ENCODE measurements at regions not wholly inside any gene's neighbourhood (a gene's known extent, or its start where the extent isn't known, plus 50 kb on each side); places are given as distances from the start of the nearest gene placed in this dataset.
A peak's percentile ranks its signal among the peaks of the same experiment; 100 is the strongest.

DNA sequence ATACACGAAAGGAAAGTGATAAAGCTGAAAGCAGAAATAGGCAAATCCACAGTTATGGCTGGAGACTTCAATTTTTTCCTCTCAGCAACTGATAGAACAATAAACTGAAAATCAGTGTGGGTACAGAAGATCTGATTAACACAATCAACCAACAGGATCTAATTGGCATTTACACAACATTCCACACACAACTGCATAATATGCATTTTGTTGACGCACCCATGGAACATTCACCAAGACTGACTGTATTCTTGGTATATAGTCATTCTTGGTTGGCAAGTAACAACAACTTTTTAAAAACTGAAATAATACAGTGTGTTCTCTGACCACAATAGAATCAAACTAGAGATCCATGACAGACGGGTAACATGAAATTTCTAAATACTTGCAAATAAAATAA lies 218.7 kb upstream of the S1PR3 start:
- Histone ChIP-seq H3K27me3 (replicated peaks in 2 of 5; ENCODE audit: control insufficient read depth in 4 of 5, insufficient read depth in 5 of 5, low read length in 4 of 5) (peaks cover 0 to 12% (median 2%) of the 10 kb centered on the region in 5 experiments), H3K27ac (ENCODE audit: insufficient read depth in 1 of 2, low read depth in 1 of 2, low read length in 2 of 2, poor library complexity in 1 of 2, severe bottlenecking in 2 of 2) (no peak overlapping the region), H3K4me3 (ENCODE audit: control insufficient read depth in 1 of 7, extremely low read depth in 1 of 7, insufficient read depth in 4 of 7, low read depth in 2 of 7, low read length in 6 of 7) (no peak overlapping the region), H3K4me1 (ENCODE audit: control extremely low read depth in 1 of 4, control insufficient read depth in 4 of 4, insufficient read depth in 4 of 4, low read length in 3 of 4) (peaks cover 2 to 24% (median 8%) of the 10 kb centered on the region in 4 experiments), H3K36me3 (ENCODE audit: control insufficient read depth in 4 of 4, insufficient read depth in 4 of 4, low read length in 3 of 4) (no peaks in the 10 kb centered on the region), H3K9me3 (ENCODE audit: control extremely low read depth in 1 of 5, control insufficient read depth in 4 of 5, insufficient read depth in 2 of 5, low read depth in 1 of 5, low read length in 4 of 5) (peaks cover 0 to 2% (median 0%) of the 10 kb centered on the region in 5 experiments)
- 100% methylated on average over 1 of the region's 3 CpGs for WGBS (ENCODE audit: insufficient coverage)
- no peak for DNase-seq
- POLR2A ChIA-PET, result no interaction called here
- CTCF ChIA-PET, result interaction anchor here (1.2 kb wide), 1 partner anchor 11 kb away, joined by 3 read pairs; no protein-coding TSS in a partner anchor

GRCh38 chr9:88773126-88773525 lies 218.1 kb upstream of the S1PR3 start:
- no CpG with 5 or more reads among the region's 5 CpGs for WGBS (ENCODE audit: insufficient coverage)
- POLR2A ChIA-PET, result no interaction called here
- H3K27ac ChIP-seq (ENCODE audit: insufficient read depth in 1 of 2, low read depth in 1 of 2, low read length in 2 of 2, poor library complexity in 1 of 2, severe bottlenecking in 2 of 2), result no peak overlapping the region
- DNase-seq, result no peak
- H3K4me3 ChIP-seq (ENCODE audit: control insufficient read depth in 1 of 7, extremely low read depth in 1 of 7, insufficient read depth in 4 of 7, low read depth in 2 of 7, low read length in 6 of 7), result no peak overlapping the region
- no peaks in the 10 kb centered on the region for H3K36me3 ChIP-seq (ENCODE audit: control insufficient read depth in 4 of 4, insufficient read depth in 4 of 4, low read length in 3 of 4)
- peaks cover 0 to under 1% (median 0%) of the 10 kb centered on the region in 5 experiments for H3K9me3 ChIP-seq (ENCODE audit: control extremely low read depth in 1 of 5, control insufficient read depth in 4 of 5, insufficient read depth in 2 of 5, low read depth in 1 of 5, low read length in 4 of 5)
- H3K27me3 ChIP-seq (replicated peaks in 2 of 5; ENCODE audit: control insufficient read depth in 4 of 5, insufficient read depth in 5 of 5, low read length in 4 of 5), result peaks cover 0 to 12% (median 2%) of the 10 kb centered on the region in 5 experiments
- H3K4me1 ChIP-seq (ENCODE audit: control extremely low read depth in 1 of 4, control insufficient read depth in 4 of 4, insufficient read depth in 4 of 4, low read length in 3 of 4), result peaks cover 7 to 29% (median 13%) of the 10 kb centered on the region in 4 experiments
- CTCF ChIA-PET, result no interaction called here

DNA sequence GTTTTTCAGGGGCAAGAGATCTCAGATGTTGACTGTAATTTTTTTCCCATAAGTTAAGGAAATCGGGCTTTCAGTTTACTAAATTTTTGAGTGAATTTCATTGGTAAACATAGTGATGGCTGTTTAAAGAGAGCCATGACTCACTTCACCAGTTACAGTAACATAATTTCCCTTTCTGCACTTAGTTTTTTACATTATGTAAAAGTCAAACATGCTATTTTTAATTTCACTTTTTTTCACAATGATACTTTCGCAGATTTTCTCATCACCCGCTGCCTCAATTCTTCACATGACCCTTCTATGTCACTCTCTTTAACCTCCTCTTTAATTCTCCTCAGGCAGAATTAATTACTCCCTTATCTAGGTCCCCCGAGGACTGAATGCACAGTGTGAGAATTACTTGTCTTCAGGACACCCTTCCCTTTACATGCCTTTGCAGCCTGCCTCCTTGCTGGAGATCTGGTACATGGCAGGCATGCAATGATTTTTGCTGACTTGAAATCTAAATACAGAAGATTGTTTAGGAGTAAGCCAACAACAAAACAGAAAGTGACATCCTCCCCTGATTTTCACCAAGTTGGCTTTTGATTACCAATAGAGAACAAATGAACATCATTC lies 217.5 kb upstream of the S1PR3 start:
- peaks cover 7 to 34% (median 17%) of the 10 kb centered on the region in 4 experiments for H3K4me1 ChIP-seq (ENCODE audit: control extremely low read depth in 1 of 4, control insufficient read depth in 4 of 4, insufficient read depth in 4 of 4, low read length in 3 of 4)
- no peak overlapping the region for H3K4me3 ChIP-seq (ENCODE audit: control insufficient read depth in 1 of 7, extremely low read depth in 1 of 7, insufficient read depth in 4 of 7, low read depth in 2 of 7, low read length in 6 of 7)
- peaks cover 0 to 12% (median 2%) of the 10 kb centered on the region in 5 experiments for H3K27me3 ChIP-seq (replicated peaks in 2 of 5; ENCODE audit: control insufficient read depth in 4 of 5, insufficient read depth in 5 of 5, low read length in 4 of 5)
- WGBS (ENCODE audit: insufficient coverage), result 94% methylated on average over 2 of the region's 4 CpGs
- no peaks in the 10 kb centered on the region for H3K36me3 ChIP-seq (ENCODE audit: control insufficient read depth in 4 of 4, insufficient read depth in 4 of 4, low read length in 3 of 4)
- no peak overlapping the region for H3K27ac ChIP-seq (ENCODE audit: insufficient read depth in 1 of 2, low read depth in 1 of 2, low read length in 2 of 2, poor library complexity in 1 of 2, severe bottlenecking in 2 of 2)
- H3K9me3 ChIP-seq (ENCODE audit: control extremely low read depth in 1 of 5, control insufficient read depth in 4 of 5, insufficient read depth in 2 of 5, low read depth in 1 of 5, low read length in 4 of 5), result no peaks in the 10 kb centered on the region
- CTCF ChIA-PET, result no interaction called here
- POLR2A ChIA-PET, result no interaction called here
- DNase-seq, result no peak

DNA sequence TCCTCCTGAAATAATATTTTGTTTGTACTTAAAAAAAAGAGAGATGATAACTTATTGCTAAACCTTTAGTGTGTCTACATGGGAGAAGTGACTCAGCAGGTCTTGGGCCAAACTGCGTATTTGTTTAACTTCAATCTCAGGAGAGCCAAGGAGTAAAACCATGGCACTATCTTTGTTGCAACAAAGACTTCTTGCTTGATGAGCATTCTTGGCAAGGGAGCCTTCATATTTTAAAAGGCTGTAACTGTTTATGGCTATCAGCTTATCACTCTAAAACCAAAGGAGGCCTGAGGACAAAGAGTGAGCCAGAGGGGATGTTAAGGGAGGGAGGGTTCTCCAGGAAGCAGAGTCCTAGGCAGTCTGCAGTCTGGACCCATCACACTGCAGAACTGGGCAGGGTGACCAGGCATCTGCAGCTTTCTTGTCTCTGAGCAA lies 216.2 kb upstream of the S1PR3 start:
- CTCF ChIA-PET, result no interaction called here
- peak in 1 of 3 donors; percentile 25 for DNase-seq
- H3K4me3 ChIP-seq (ENCODE audit: control insufficient read depth in 1 of 7, extremely low read depth in 1 of 7, insufficient read depth in 4 of 7, low read depth in 2 of 7, low read length in 6 of 7), result no peak overlapping the region
- peaks cover 7 to 34% (median 17%) of the 10 kb centered on the region in 4 experiments for H3K4me1 ChIP-seq (ENCODE audit: control extremely low read depth in 1 of 4, control insufficient read depth in 4 of 4, insufficient read depth in 4 of 4, low read length in 3 of 4)
- 67% methylated on average over 1 of the region's 1 CpG for WGBS (ENCODE audit: insufficient coverage)
- H3K36me3 ChIP-seq (ENCODE audit: control insufficient read depth in 4 of 4, insufficient read depth in 4 of 4, low read length in 3 of 4), result no peaks in the 10 kb centered on the region
- H3K27me3 ChIP-seq (replicated peaks in 2 of 5; ENCODE audit: control insufficient read depth in 4 of 5, insufficient read depth in 5 of 5, low read length in 4 of 5), result peaks cover 0 to 12% (median 2%) of the 10 kb centered on the region in 5 experiments
- no peak overlapping the region for H3K27ac ChIP-seq (ENCODE audit: insufficient read depth in 1 of 2, low read depth in 1 of 2, low read length in 2 of 2, poor library complexity in 1 of 2, severe bottlenecking in 2 of 2)
- H3K9me3 ChIP-seq (ENCODE audit: control extremely low read depth in 1 of 5, control insufficient read depth in 4 of 5, insufficient read depth in 2 of 5, low read depth in 1 of 5, low read length in 4 of 5), result no peaks in the 10 kb centered on the region
- POLR2A ChIA-PET, result no interaction called here

DNA sequence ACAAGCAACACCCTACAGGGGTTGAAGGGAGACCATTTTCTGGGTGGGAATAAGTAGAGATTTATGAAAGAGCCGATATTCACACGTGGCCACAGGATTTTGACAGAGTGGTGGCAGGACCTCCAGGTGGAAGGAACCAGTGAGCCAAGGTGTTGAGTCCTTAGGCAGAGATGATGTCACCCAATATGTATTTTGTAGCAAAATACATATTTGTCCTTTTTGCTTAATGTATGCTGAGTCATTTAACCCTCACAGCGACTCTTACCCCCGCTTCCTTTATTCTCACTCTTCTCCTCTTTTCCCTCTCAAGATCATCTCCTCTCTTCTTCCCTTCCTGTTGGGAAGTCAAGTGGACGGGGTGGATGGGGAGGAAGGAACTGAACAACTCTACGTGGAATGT lies 215.7 kb upstream of the S1PR3 start:
- Histone ChIP-seq H3K4me1 (ENCODE audit: control extremely low read depth in 1 of 4, control insufficient read depth in 4 of 4, insufficient read depth in 4 of 4, low read length in 3 of 4) (peaks cover 7 to 34% (median 17%) of the 10 kb centered on the region in 4 experiments), H3K36me3 (ENCODE audit: control insufficient read depth in 4 of 4, insufficient read depth in 4 of 4, low read length in 3 of 4) (no peaks in the 10 kb centered on the region), H3K27ac (ENCODE audit: insufficient read depth in 1 of 2, low read depth in 1 of 2, low read length in 2 of 2, poor library complexity in 1 of 2, severe bottlenecking in 2 of 2) (no peak overlapping the region), H3K9me3 (ENCODE audit: control extremely low read depth in 1 of 5, control insufficient read depth in 4 of 5, insufficient read depth in 2 of 5, low read depth in 1 of 5, low read length in 4 of 5) (no peaks in the 10 kb centered on the region), H3K4me3 (ENCODE audit: control insufficient read depth in 1 of 7, extremely low read depth in 1 of 7, insufficient read depth in 4 of 7, low read depth in 2 of 7, low read length in 6 of 7) (no peak overlapping the region), H3K27me3 (replicated peaks in 2 of 5; ENCODE audit: control insufficient read depth in 4 of 5, insufficient read depth in 5 of 5, low read length in 4 of 5) (peaks cover 0 to 12% (median 2%) of the 10 kb centered on the region in 5 experiments)
- DNase-seq, result no peak
- CTCF ChIA-PET, result no interaction called here
- POLR2A ChIA-PET, result no interaction called here
- 96% methylated on average over 4 of the region's 6 CpGs for WGBS (ENCODE audit: insufficient coverage)

- POLR2A ChIA-PET, result no interaction called here
Measured at GRCh38 chr9:88775966-88776365, 215.3 kb upstream of the S1PR3 start.

DNA sequence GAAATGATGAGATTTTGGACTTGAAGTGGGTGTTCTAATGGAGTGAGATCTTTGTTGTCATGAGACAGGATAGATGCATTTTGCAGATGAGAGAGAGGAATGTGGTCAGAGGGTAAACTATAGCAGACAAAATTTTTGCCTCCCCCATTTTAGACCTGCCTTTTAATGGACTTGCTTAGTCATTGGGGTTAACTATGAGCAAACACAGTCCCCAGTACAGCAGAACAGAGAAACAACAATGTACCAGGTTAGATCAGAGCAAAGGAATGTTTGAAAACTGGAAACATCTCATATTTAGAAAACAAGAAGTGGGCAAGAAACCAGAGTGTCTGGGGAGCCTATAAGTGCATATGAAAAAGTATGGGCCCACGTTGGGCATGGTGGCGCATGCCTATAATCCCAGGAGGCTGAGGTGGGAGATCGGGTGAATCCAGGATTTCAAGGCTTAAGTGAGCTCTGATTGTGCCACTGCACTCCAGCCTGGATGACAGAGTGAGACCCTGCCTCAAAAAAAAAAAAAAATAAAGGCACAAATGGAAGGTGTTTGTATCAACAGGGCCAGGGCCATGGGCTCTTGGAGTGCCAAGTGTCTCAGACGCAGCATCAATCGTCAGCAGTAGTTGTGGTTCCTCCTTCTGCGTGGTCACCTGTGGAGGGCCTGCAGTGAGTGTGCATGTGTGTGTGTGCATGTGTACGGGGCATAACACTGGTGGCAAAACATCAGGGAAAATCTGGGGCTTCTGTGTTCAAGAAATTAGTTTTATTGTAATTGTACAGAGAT lies 214.4 kb upstream of the S1PR3 start:
- no peaks in the 10 kb centered on the region for H3K36me3 ChIP-seq (ENCODE audit: control insufficient read depth in 4 of 4, insufficient read depth in 4 of 4, low read length in 3 of 4)
- ChIA-PET POLR2A (no interaction called here), CTCF (no interaction called here)
- peaks cover 7 to 34% (median 17%) of the 10 kb centered on the region in 4 experiments for H3K4me1 ChIP-seq (ENCODE audit: control extremely low read depth in 1 of 4, control insufficient read depth in 4 of 4, insufficient read depth in 4 of 4, low read length in 3 of 4)
- 64% methylated on average over 6 of the region's 7 CpGs for WGBS (ENCODE audit: insufficient coverage)
- H3K27ac ChIP-seq (ENCODE audit: insufficient read depth in 1 of 2, low read depth in 1 of 2, low read length in 2 of 2, poor library complexity in 1 of 2, severe bottlenecking in 2 of 2), result no peak overlapping the region
- H3K27me3 ChIP-seq (replicated peaks in 2 of 5; ENCODE audit: control insufficient read depth in 4 of 5, insufficient read depth in 5 of 5, low read length in 4 of 5), result peaks cover 0 to 12% (median 2%) of the 10 kb centered on the region in 5 experiments
- peak in 2 of 3 donors; percentile 34 to 44 for DNase-seq
- no peaks in the 10 kb centered on the region for H3K9me3 ChIP-seq (ENCODE audit: control extremely low read depth in 1 of 5, control insufficient read depth in 4 of 5, insufficient read depth in 2 of 5, low read depth in 1 of 5, low read length in 4 of 5)
- H3K4me3 ChIP-seq (ENCODE audit: control insufficient read depth in 1 of 7, extremely low read depth in 1 of 7, insufficient read depth in 4 of 7, low read depth in 2 of 7, low read length in 6 of 7), result no peak overlapping the region

More at GRCh38 chr9:88775966-88776365, 215.3 kb upstream of the S1PR3 start:
- peaks cover 0 to 12% (median 2%) of the 10 kb centered on the region in 5 experiments for H3K27me3 ChIP-seq (replicated peaks in 2 of 5; ENCODE audit: control insufficient read depth in 4 of 5, insufficient read depth in 5 of 5, low read length in 4 of 5)
- no peaks in the 10 kb centered on the region for H3K9me3 ChIP-seq (ENCODE audit: control extremely low read depth in 1 of 5, control insufficient read depth in 4 of 5, insufficient read depth in 2 of 5, low read depth in 1 of 5, low read length in 4 of 5)
- no peak for DNase-seq
- peaks cover 7 to 34% (median 17%) of the 10 kb centered on the region in 4 experiments for H3K4me1 ChIP-seq (ENCODE audit: control extremely low read depth in 1 of 4, control insufficient read depth in 4 of 4, insufficient read depth in 4 of 4, low read length in 3 of 4)
- no peak overlapping the region for H3K4me3 ChIP-seq (ENCODE audit: control insufficient read depth in 1 of 7, extremely low read depth in 1 of 7, insufficient read depth in 4 of 7, low read depth in 2 of 7, low read length in 6 of 7)
- WGBS (ENCODE audit: insufficient coverage), result 100% methylated on average over 3 of the region's 3 CpGs
- H3K27ac ChIP-seq (ENCODE audit: insufficient read depth in 1 of 2, low read depth in 1 of 2, low read length in 2 of 2, poor library complexity in 1 of 2, severe bottlenecking in 2 of 2), result no peak overlapping the region
- CTCF ChIA-PET, result no interaction called here
- H3K36me3 ChIP-seq (ENCODE audit: control insufficient read depth in 4 of 4, insufficient read depth in 4 of 4, low read length in 3 of 4), result no peaks in the 10 kb centered on the region
